Adrenal gland (tissue), 5 donors: ENCODE measurements at regions not wholly inside any gene's neighbourhood (a gene's known extent, or its start where the extent isn't known, plus 50 kb on each side); places are given as distances from the start of the nearest gene placed in this dataset.

Source experiments
- CTCF ChIP-seq, 6 experiments: fragments of 450-650 bp in 4 of 6; fragments of 200-600 bp in 2 of 6; sonication (generic) in 1 of 6; IDR thresholded peaks; 1 replicate in 5 of 6; 2 replicates in 1 of 6; pipeline versions ENCODE4 v1.5.1 to v1.8.0; 2016 to 2021; ENCODE audit warnings: antibody characterized with exemption in 6 of 6, mild to moderate bottlenecking in 2 of 6, moderate library complexity in 1 of 6
- POLR2A ChIP-seq, 2 donors: fragments of 450-650 bp; IDR thresholded peaks; one replicate each; pipeline ENCODE4 v1.6.1; 2017; ENCODE audit warnings: antibody characterized with exemption in 2 of 2, mild to moderate bottlenecking in 2 of 2, moderate library complexity in 1 of 2
- donor health status: DM: no; HTN: no; CAD: no.

- TF ChIP-seq CTCF (IDR thresholded peaks at IDR 0.05) (no peak), POLR2A (IDR thresholded peaks at IDR 0.05) (no peak)
Measured at GRCh38 chr2:140027966-140028365, 1247.8 kb upstream of the NXPH2 start.
